OCI-LY7 (cell line): ENCODE measurements at regions not wholly inside any gene's neighbourhood (a gene's known extent, or its start where the extent isn't known, plus 50 kb on each side); places are given as distances from the start of the nearest gene placed in this dataset.

Source experiments
- CTCF ChIP-seq: fragments of 200-600 bp; sonication (generic); conservative IDR thresholded peaks from 2 replicates; pipeline ENCODE4 v1.5.1; 2014; ENCODE audit warnings: mild to moderate bottlenecking, antibody characterized with exemption, low read length, moderate library complexity, mixed read lengths
- EZH2phosphoT487 ChIP-seq: fragments of 200-600 bp; sonication (generic); IDR thresholded peaks from 2 replicates; pipeline ENCODE4 v1.6.1; 2018; ENCODE audit warnings: low read depth, borderline replicate concordance, mild to moderate bottlenecking, mixed run types, antibody characterized with exemption, low read length, moderate library complexity, mixed read lengths

GRCh38 chr21:27425172-27425571, 458.3 kb upstream of the ADAMTS5 start:
- TF ChIP-seq CTCF (no peak), EZH2phosphoT487 (no peak)
